ENCODE measurements at regions not wholly inside any gene's neighbourhood (a gene's known extent, or its start where the extent isn't known, plus 50 kb on each side); places are given as distances from the start of the nearest gene placed in this dataset.

- Histone ChIP-seq H3K27ac (no peak overlapping the region), H3K4me3 (no peak overlapping the region)
- DNase-seq (ENCODE audit: low spot score), result no peak
- TF ChIP-seq CTCF (IDR thresholded peaks at IDR 0.05), result no peak
Measured at GRCh38 chr18:44178476-44178875, 502.2 kb upstream of the SETBP1 start.

GRCh38 chr18:44179693-44180092, 501.0 kb upstream of the SETBP1 start:
- DNase-seq (ENCODE audit: low spot score), result no peak
- no peak for TF ChIP-seq CTCF (IDR thresholded peaks at IDR 0.05)
- H3K27ac ChIP-seq, result no peak overlapping the region
- no peak overlapping the region for H3K4me3 ChIP-seq

GRCh38 chr18:44180683-44181082, 500.0 kb upstream of the SETBP1 start:
- no peak for TF ChIP-seq CTCF (IDR thresholded peaks at IDR 0.05)
- Histone ChIP-seq H3K4me3 (no peak overlapping the region), H3K27ac (no peak overlapping the region)
- DNase-seq (ENCODE audit: low spot score), result no peak

GRCh38 chr18:44181951-44182747, 498.5 kb upstream of the SETBP1 start:
- no peak overlapping the region for H3K27ac ChIP-seq
- no peak overlapping the region for H3K4me3 ChIP-seq
- no peak for TF ChIP-seq CTCF (IDR thresholded peaks at IDR 0.05)
- DNase-seq (ENCODE audit: low spot score), result no peak

- Histone ChIP-seq H3K27ac (no peak overlapping the region), H3K4me3 (no peak overlapping the region)
- DNase-seq (ENCODE audit: low spot score), result no peak
- TF ChIP-seq CTCF (IDR thresholded peaks at IDR 0.05), result no peak
Measured at GRCh38 chr18:44186001-44186400, 494.7 kb upstream of the SETBP1 start.

- TF ChIP-seq CTCF (IDR thresholded peaks at IDR 0.05), result no peak
- DNase-seq (ENCODE audit: low spot score), result no peak
- no peak overlapping the region for H3K27ac ChIP-seq
- H3K4me3 ChIP-seq, result no peak overlapping the region
Measured at GRCh38 chr18:44187090-44187489, 493.6 kb upstream of the SETBP1 start.

- Histone ChIP-seq H3K27ac (no peak overlapping the region), H3K4me3 (no peak overlapping the region)
- no peak for DNase-seq (ENCODE audit: low spot score)
- no peak for TF ChIP-seq CTCF (IDR thresholded peaks at IDR 0.05)
Measured at GRCh38 chr18:44195394-44196140, 485.1 kb upstream of the SETBP1 start.

Measured in coronary artery (tissue), 2 donors.